NCI-H2107 treated with DMSO at 0.1 percent for 48 hours (cell line): ENCODE measurements at regions not wholly inside any gene's neighbourhood (a gene's known extent, or its start where the extent isn't known, plus 50 kb on each side); places are given as distances from the start of the nearest gene placed in this dataset.

ENCODE experiments used
- DNase-seq: peaks from one replicate; lab custom pipeline; 2025; ENCODE audit not compliant: unreplicated experiment; lab: John Stamatoyannopoulos, UW

- no peak for DNase-seq
These were observed 69.8 kb downstream of the CD83 start for GRCh38 chr6:14187406-14187805.

GRCh38 chr6:14189074-14189473 is 71.5 kb downstream of the CD83 start:
- DNase-seq, result no peak

- no peak for DNase-seq
These were observed 72.8 kb downstream of the CD83 start for GRCh38 chr6:14190191-14190928.

GRCh38 chr6:14190929-14191224 is 73.3 kb downstream of the CD83 start:
- no peak for DNase-seq

GRCh38 chr6:14191761-14192160 is 74.2 kb downstream of the CD83 start:
- DNase-seq, result no peak

- DNase-seq, result no peak
These were observed 74.7 kb downstream of the CD83 start for GRCh38 chr6:14192216-14192788.

- no peak for DNase-seq
These were observed 76.0 kb downstream of the CD83 start for GRCh38 chr6:14193524-14193923.

- DNase-seq, result no peak
These were observed 76.9 kb downstream of the CD83 start for GRCh38 chr6:14194483-14194882.

- DNase-seq, result no peak
These were observed 77.4 kb downstream of the CD83 start for GRCh38 chr6:14194976-14195375.

- no peak for DNase-seq
These were observed 78.5 kb downstream of the CD83 start for GRCh38 chr6:14196026-14196425.

- no peak for DNase-seq
These were observed 79.5 kb downstream of the CD83 start for GRCh38 chr6:14197118-14197517.

- DNase-seq, result no peak
These were observed 82.5 kb downstream of the CD83 start for GRCh38 chr6:14200047-14200446.

- no peak for DNase-seq
These were observed 85.4 kb downstream of the CD83 start for GRCh38 chr6:14202947-14203346.

- DNase-seq, result no peak
These were observed 88.8 kb downstream of the CD83 start for GRCh38 chr6:14206391-14206790.

- no peak for DNase-seq
These were observed 89.9 kb downstream of the CD83 start for GRCh38 chr6:14207448-14207847.

GRCh38 chr6:14209000-14209399 is 91.4 kb downstream of the CD83 start:
- DNase-seq, result no peak

GRCh38 chr6:14210077-14210476 is 92.5 kb downstream of the CD83 start:
- DNase-seq, result no peak

GRCh38 chr6:14210663-14211561 is 93.3 kb downstream of the CD83 start:
- peak; percentile 63 for DNase-seq

- no peak for DNase-seq
These were observed 94.0 kb downstream of the CD83 start for GRCh38 chr6:14211562-14211942.

GRCh38 chr6:14212020-14212419 is 94.4 kb downstream of the CD83 start:
- no peak for DNase-seq

GRCh38 chr6:14212632-14213031 is 95.1 kb downstream of the CD83 start:
- no peak for DNase-seq
